ENCODE measurements at regions not wholly inside any gene's neighbourhood (a gene's known extent, or its start where the extent isn't known, plus 50 kb on each side); places are given as distances from the start of the nearest gene placed in this dataset.

- no peak for DNase-seq
Measured at GRCh38 chr4:45638641-45639040, 485.2 kb downstream of the GABRG1 start.

- DNase-seq: no peak
Measured at GRCh38 chr4:45636175-45636574, 487.7 kb downstream of the GABRG1 start.

GRCh38 chr4:45629717-45630116 is 494.1 kb downstream of the GABRG1 start:
- DNase-seq: no peak

GRCh38 chr4:45621971-45622370 is 501.9 kb downstream of the GABRG1 start:
- DNase-seq: no peak

- no peak for DNase-seq
Measured at GRCh38 chr4:45620808-45621207, 503.0 kb downstream of the GABRG1 start.

- no peak for DNase-seq
Measured at GRCh38 chr4:45596379-45597101, 527.3 kb downstream of the GABRG1 start.

- DNase-seq: no peak
Measured at GRCh38 chr4:45580334-45580733, 543.5 kb downstream of the GABRG1 start.

GRCh38 chr4:45578874-45579273 is 545.0 kb downstream of the GABRG1 start:
- DNase-seq: no peak

- no peak for DNase-seq
Measured at GRCh38 chr4:45576275-45576674, 547.6 kb downstream of the GABRG1 start.

- DNase-seq: no peak
Measured at GRCh38 chr4:45569619-45570018, 554.2 kb downstream of the GABRG1 start.

GRCh38 chr4:45568694-45569093 is 555.2 kb downstream of the GABRG1 start:
- no peak for DNase-seq

GRCh38 chr4:45566896-45567603 is 556.8 kb downstream of the GABRG1 start:
- no peak for DNase-seq

- DNase-seq: no peak
Measured at GRCh38 chr4:45554423-45554822, 569.4 kb downstream of the GABRG1 start.

GRCh38 chr4:45550766-45551366 is 573.0 kb downstream of the GABRG1 start:
- DNase-seq: no peak

- no peak for DNase-seq
Measured at GRCh38 chr4:45539142-45539814, 584.6 kb downstream of the GABRG1 start.

- DNase-seq: no peak
Measured at GRCh38 chr4:45530498-45530897, 593.4 kb downstream of the GABRG1 start.

GRCh38 chr4:45527160-45527559 is 596.7 kb downstream of the GABRG1 start:
- DNase-seq: no peak

- no peak for DNase-seq
Measured at GRCh38 chr4:45518832-45519231, 605.0 kb downstream of the GABRG1 start.

- DNase-seq: no peak
Measured at GRCh38 chr4:45502471-45502870, 621.4 kb downstream of the GABRG1 start.

- no peak for DNase-seq
Measured at GRCh38 chr4:45484740-45485139, 639.1 kb downstream of the GABRG1 start.

- no peak for DNase-seq
Measured at GRCh38 chr4:45482346-45482745, 641.5 kb downstream of the GABRG1 start.

- DNase-seq: no peak
Measured at GRCh38 chr4:45477311-45477733, 646.5 kb downstream of the GABRG1 start.

GRCh38 chr4:45475548-45475947 is 648.3 kb downstream of the GABRG1 start:
- DNase-seq: no peak

- DNase-seq: no peak
Measured at GRCh38 chr4:45472490-45472889, 651.4 kb downstream of the GABRG1 start.
